ENCODE measurements at regions not wholly inside any gene's neighbourhood (a gene's known extent, or its start where the extent isn't known, plus 50 kb on each side); places are given as distances from the start of the nearest gene placed in this dataset.

DNA sequence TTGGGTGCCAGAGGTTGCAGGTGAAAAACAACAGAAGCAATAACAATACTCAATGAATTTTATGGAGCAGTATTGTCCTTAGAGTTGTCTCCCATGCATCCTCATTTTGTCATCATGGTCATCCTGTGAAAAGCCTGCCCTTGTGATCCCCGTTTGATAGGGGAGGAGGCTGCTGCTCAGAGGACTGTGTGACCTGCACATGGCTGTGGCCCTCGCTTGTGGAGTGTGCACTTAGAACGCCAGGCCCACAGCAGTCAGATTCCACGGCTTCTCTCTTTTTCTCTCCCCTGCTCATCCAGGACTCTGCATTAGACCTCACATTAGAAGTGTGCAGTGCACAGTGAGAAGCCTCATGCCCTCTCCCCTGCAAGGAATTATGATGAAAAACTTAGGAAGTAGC, 491.1 kb upstream of the KLF6 start:
- TF ChIP-seq, protein P1, sequence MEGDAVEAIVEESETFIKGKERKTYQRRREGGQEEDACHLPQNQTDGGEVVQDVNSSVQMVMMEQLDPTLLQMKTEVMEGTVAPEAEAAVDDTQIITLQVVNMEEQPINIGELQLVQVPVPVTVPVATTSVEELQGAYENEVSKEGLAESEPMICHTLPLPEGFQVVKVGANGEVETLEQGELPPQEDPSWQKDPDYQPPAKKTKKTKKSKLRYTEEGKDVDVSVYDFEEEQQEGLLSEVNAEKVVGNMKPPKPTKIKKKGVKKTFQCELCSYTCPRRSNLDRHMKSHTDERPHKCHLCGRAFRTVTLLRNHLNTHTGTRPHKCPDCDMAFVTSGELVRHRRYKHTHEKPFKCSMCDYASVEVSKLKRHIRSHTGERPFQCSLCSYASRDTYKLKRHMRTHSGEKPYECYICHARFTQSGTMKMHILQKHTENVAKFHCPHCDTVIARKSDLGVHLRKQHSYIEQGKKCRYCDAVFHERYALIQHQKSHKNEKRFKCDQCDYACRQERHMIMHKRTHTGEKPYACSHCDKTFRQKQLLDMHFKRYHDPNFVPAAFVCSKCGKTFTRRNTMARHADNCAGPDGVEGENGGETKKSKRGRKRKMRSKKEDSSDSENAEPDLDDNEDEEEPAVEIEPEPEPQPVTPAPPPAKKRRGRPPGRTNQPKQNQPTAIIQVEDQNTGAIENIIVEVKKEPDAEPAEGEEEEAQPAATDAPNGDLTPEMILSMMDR (IDR thresholded peaks at IDR 0.05; ENCODE audit: low read depth, low read length, poor library complexity, severe bottlenecking), result no peak
- no peak for TF ChIP-seq EZH2phosphoT487 (IDR thresholded peaks at IDR 0.05; ENCODE audit: borderline replicate concordance, low read length)
